GM10266 (cell line): ENCODE measurements at regions not wholly inside any gene's neighbourhood (a gene's known extent, or its start where the extent isn't known, plus 50 kb on each side); places are given as distances from the start of the nearest gene placed in this dataset.

Source experiments
- DNase-seq: peaks from one replicate; pipeline ENCODE4 v3.0.0; 2012; ENCODE audit errors: extremely low spot score
- TF ChIP-seq, protein P1 (sequence below): IDR thresholded peaks from 2 replicates; pipeline ENCODE4 v1.5.1; 2012; ENCODE audit warnings: mild to moderate bottlenecking, low read depth; ENCODE audit not compliant: control insufficient read depth, insufficient read depth; ENCODE audit errors: missing control alignments

- TF ChIP-seq, protein P1, sequence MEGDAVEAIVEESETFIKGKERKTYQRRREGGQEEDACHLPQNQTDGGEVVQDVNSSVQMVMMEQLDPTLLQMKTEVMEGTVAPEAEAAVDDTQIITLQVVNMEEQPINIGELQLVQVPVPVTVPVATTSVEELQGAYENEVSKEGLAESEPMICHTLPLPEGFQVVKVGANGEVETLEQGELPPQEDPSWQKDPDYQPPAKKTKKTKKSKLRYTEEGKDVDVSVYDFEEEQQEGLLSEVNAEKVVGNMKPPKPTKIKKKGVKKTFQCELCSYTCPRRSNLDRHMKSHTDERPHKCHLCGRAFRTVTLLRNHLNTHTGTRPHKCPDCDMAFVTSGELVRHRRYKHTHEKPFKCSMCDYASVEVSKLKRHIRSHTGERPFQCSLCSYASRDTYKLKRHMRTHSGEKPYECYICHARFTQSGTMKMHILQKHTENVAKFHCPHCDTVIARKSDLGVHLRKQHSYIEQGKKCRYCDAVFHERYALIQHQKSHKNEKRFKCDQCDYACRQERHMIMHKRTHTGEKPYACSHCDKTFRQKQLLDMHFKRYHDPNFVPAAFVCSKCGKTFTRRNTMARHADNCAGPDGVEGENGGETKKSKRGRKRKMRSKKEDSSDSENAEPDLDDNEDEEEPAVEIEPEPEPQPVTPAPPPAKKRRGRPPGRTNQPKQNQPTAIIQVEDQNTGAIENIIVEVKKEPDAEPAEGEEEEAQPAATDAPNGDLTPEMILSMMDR, result no peak
- no peak for DNase-seq
Measured at GRCh38 chrX:7983581-7983980, 56.4 kb upstream of the PNPLA4 start.
